Liver (tissue), 8 donors: ENCODE measurements at regions not wholly inside any gene's neighbourhood (a gene's known extent, or its start where the extent isn't known, plus 50 kb on each side); places are given as distances from the start of the nearest gene placed in this dataset.

Experiments used
- DNase-seq: peaks from one replicate; pipeline ENCODE4 v3.0.0-alpha.2; 2017; ENCODE audit warnings: low spot score
- H3K27ac ChIP-seq, 2 donors: one replicate each; pipeline ENCODE4 v1.7.0; 2013; ENCODE audit warnings: inconsistent platforms in 2 of 2, low read length in 2 of 2, control low read depth in 1 of 2, low read depth in 1 of 2, mild to moderate bottlenecking in 1 of 2
- H3K27me3 ChIP-seq, 4 donors: one replicate each; pipeline versions ENCODE4 v1.6.1 to v1.7.0; 2013; ENCODE audit warnings: low read length in 3 of 4, inconsistent platforms in 1 of 4, mild to moderate bottlenecking in 1 of 4, moderate library complexity in 1 of 4; ENCODE audit not compliant: control insufficient read depth in 4 of 4, insufficient read depth in 4 of 4
- H3K36me3 ChIP-seq, 4 donors: one replicate each; pipeline versions ENCODE4 v1.6.1 to v1.7.0; 2013; ENCODE audit warnings: low read length in 3 of 4, mild to moderate bottlenecking in 3 of 4, low read depth in 1 of 4, moderate library complexity in 1 of 4; ENCODE audit not compliant: control insufficient read depth in 4 of 4, insufficient read depth in 3 of 4
- H3K4me1 ChIP-seq, 4 donors: one replicate each; pipeline versions ENCODE4 v1.6.1 to v1.7.0; 2013; ENCODE audit warnings: low read length in 3 of 4, mild to moderate bottlenecking in 3 of 4, moderate library complexity in 1 of 4; ENCODE audit not compliant: control insufficient read depth in 4 of 4, insufficient read depth in 4 of 4
- H3K4me3 ChIP-seq, 3 donors: one replicate each; pipeline versions ENCODE4 v1.6.1 to v1.7.0; 2013; ENCODE audit warnings: low read length in 3 of 3, control low read depth in 1 of 3, low read depth in 1 of 3, mild to moderate bottlenecking in 1 of 3
- H3K9ac ChIP-seq, 2 donors: one replicate each; pipeline ENCODE4 v1.7.0; 2013; ENCODE audit warnings: low read length in 2 of 2, mild to moderate bottlenecking in 2 of 2, moderate library complexity in 2 of 2, control low read depth in 1 of 2, low read depth in 1 of 2
- H3K9me3 ChIP-seq, 4 donors: one replicate each; pipeline versions ENCODE4 v1.6.1 to v1.7.0; 2013; ENCODE audit warnings: low read length in 3 of 4; ENCODE audit not compliant: control insufficient read depth in 4 of 4
- CTCF ChIP-seq: fragments of 150-350 bp; IDR thresholded peaks from 2 replicates; pipeline ENCODE4 v1.5.1; 2017; ENCODE audit warnings: improper control_type of control experiment, low read depth, low read length; ENCODE audit not compliant: missing input control
- EGR1 ChIP-seq, 2 donors: IDR thresholded peaks; 2 replicates each; pipeline ENCODE4 v1.6.1; 2016 to 2018; ENCODE audit warnings: antibody characterized with exemption in 2 of 2, low read depth in 2 of 2
- FOXA1 ChIP-seq: IDR thresholded peaks from 2 replicates; pipeline ENCODE4 v1.6.1; 2016; ENCODE audit warnings: antibody characterized with exemption
- FOXA2 ChIP-seq: IDR thresholded peaks from 2 replicates; pipeline ENCODE4 v1.6.1; 2016; ENCODE audit warnings: antibody characterized with exemption
- GABPA ChIP-seq, 2 donors: IDR thresholded peaks in 1 of 2; conservative IDR thresholded peaks in 1 of 2; 2 replicates each; pipeline ENCODE4 v1.6.1; 2016; ENCODE audit warnings: antibody characterized with exemption in 2 of 2, mild to moderate bottlenecking in 1 of 2, moderate library complexity in 1 of 2
- HNF4A ChIP-seq, 2 donors: conservative IDR thresholded peaks; 2 replicates each; pipeline ENCODE4 v1.6.1; 2016; ENCODE audit warnings: antibody characterized with exemption in 2 of 2, mild to moderate bottlenecking in 2 of 2
- HNF4G ChIP-seq: IDR thresholded peaks from 2 replicates; pipeline ENCODE4 v1.6.1; 2016; ENCODE audit warnings: antibody characterized with exemption
- JUND ChIP-seq, 2 donors: IDR thresholded peaks; 2 replicates each; pipeline ENCODE4 v1.6.1; 2016; ENCODE audit warnings: antibody characterized with exemption in 2 of 2
- NR2F2 ChIP-seq: IDR thresholded peaks from 2 replicates; pipeline ENCODE4 v1.6.1; 2016; ENCODE audit warnings: antibody characterized with exemption
- RAD21 ChIP-seq, 2 donors: IDR thresholded peaks; 2 replicates each; pipeline ENCODE4 v1.6.1; 2016; ENCODE audit warnings: antibody characterized with exemption in 2 of 2, mild to moderate bottlenecking in 2 of 2
- REST ChIP-seq: IDR thresholded peaks from 2 replicates; pipeline ENCODE4 v1.6.1; 2016; ENCODE audit warnings: antibody characterized with exemption, mild to moderate bottlenecking
- RXRA ChIP-seq, 2 donors: IDR thresholded peaks; 2 replicates each; pipeline ENCODE4 v1.6.1; 2017 to 2018; ENCODE audit warnings: antibody characterized with exemption in 2 of 2, mild to moderate bottlenecking in 1 of 2
- SP1 ChIP-seq: IDR thresholded peaks from 2 replicates; pipeline ENCODE4 v1.6.1; 2018; ENCODE audit warnings: antibody characterized with exemption, mild to moderate bottlenecking
- TAF1 ChIP-seq: conservative IDR thresholded peaks from 2 replicates; pipeline ENCODE4 v1.6.1; 2016; ENCODE audit warnings: antibody characterized with exemption, mild to moderate bottlenecking
- YY1 ChIP-seq: IDR thresholded peaks from 2 replicates; pipeline ENCODE4 v1.6.1; 2016; ENCODE audit warnings: antibody characterized with exemption, mild to moderate bottlenecking
- WGBS: extraction: QIAGEN DNeasy Blood & Tissue Kit; methylation state at CpG from one replicate; pipeline ENCODE4 v1.1.7; 2013; 5-methylcytosine and 5-hydroxymethylcytosine counted together
- TF ChIP-seq, protein P1 (sequence below): IDR thresholded peaks from 2 replicates; pipeline ENCODE4 v1.6.1; 2016; ENCODE audit warnings: antibody characterized with exemption
- TF ChIP-seq, protein P2 (sequence below): IDR thresholded peaks from 2 replicates; pipeline ENCODE4 v1.6.1; 2016; ENCODE audit warnings: antibody characterized with exemption
- TF ChIP-seq, protein P3 (sequence below): IDR thresholded peaks from 2 replicates; pipeline ENCODE4 v1.6.1; 2016; ENCODE audit warnings: antibody characterized with exemption
- donor health status: healthy.
- donor health status: healthy.
- donor health status: healthy.
- donor health status: healthy.
- donor health status: healthy.

- no peak overlapping the region for H3K4me3 ChIP-seq
- H3K27me3 ChIP-seq, result no peaks in the 10 kb centered on the region
- no peaks in the 10 kb centered on the region for H3K36me3 ChIP-seq
- no peak overlapping the region for H3K27ac ChIP-seq
- 89% methylated on average over 6 of the region's 6 CpGs for WGBS
- TF ChIP-seq EGR1 (IDR thresholded peaks at IDR 0.05; ENCODE audit: low read depth in 2 of 2) (no peak), JUND (IDR thresholded peaks at IDR 0.05) (no peak), TAF1 (no peak), SP1 (no peak), YY1 (no peak), GABPA (IDR thresholded peaks at IDR 0.05 in 1 of 2, conservative IDR thresholded peaks at IDR 0.05 in 1 of 2) (no peak), FOXA2 (no peak), RXRA (IDR thresholded peaks at IDR 0.05) (no peak), FOXA1 (no peak), RAD21 (IDR thresholded peaks at IDR 0.05) (no peak), NR2F2 (no peak), REST (no peak), HNF4A (conservative IDR thresholded peaks at IDR 0.05) (no peak), CTCF (no peak), HNF4G (no peak)
- TF ChIP-seq, protein P1, sequence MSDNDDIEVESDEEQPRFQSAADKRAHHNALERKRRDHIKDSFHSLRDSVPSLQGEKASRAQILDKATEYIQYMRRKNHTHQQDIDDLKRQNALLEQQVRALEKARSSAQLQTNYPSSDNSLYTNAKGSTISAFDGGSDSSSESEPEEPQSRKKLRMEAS, result no peak
- TF ChIP-seq, protein P2, sequence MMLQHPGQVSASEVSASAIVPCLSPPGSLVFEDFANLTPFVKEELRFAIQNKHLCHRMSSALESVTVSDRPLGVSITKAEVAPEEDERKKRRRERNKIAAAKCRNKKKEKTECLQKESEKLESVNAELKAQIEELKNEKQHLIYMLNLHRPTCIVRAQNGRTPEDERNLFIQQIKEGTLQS, result no peak
- TF ChIP-seq, protein P3, sequence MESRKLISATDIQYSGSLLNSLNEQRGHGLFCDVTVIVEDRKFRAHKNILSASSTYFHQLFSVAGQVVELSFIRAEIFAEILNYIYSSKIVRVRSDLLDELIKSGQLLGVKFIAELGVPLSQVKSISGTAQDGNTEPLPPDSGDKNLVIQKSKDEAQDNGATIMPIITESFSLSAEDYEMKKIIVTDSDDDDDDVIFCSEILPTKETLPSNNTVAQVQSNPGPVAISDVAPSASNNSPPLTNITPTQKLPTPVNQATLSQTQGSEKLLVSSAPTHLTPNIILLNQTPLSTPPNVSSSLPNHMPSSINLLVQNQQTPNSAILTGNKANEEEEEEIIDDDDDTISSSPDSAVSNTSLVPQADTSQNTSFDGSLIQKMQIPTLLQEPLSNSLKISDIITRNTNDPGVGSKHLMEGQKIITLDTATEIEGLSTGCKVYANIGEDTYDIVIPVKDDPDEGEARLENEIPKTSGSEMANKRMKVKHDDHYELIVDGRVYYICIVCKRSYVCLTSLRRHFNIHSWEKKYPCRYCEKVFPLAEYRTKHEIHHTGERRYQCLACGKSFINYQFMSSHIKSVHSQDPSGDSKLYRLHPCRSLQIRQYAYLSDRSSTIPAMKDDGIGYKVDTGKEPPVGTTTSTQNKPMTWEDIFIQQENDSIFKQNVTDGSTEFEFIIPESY, result no peak
- no peak for DNase-seq
- no peak overlapping the region for H3K9ac ChIP-seq
- H3K4me1 ChIP-seq, result no peaks in the 10 kb centered on the region
- no peaks in the 10 kb centered on the region for H3K9me3 ChIP-seq
Measured at GRCh38 chr6:21511891-21512550, 81.5 kb upstream of the SOX4 start.
